HUES64 (cell line): ENCODE measurements at regions not wholly inside any gene's neighbourhood (a gene's known extent, or its start where the extent isn't known, plus 50 kb on each side); places are given as distances from the start of the nearest gene placed in this dataset.
A peak's percentile ranks its signal among the peaks of the same experiment; 100 is the strongest.

Experiments
- H3K27ac ChIP-seq: 2 replicates; pipeline ENCODE4 v1.7.0; 2013; ENCODE audit warnings: low read depth, low read length, inconsistent platforms
- H3K27me3 ChIP-seq: 2 replicates; pipeline ENCODE4 v1.6.1; 2013; ENCODE audit warnings: mild to moderate bottlenecking, low read length; ENCODE audit not compliant: insufficient read depth
- H3K36me3 ChIP-seq: 2 replicates; pipeline ENCODE4 v1.6.1; 2013; ENCODE audit warnings: mild to moderate bottlenecking, low read length; ENCODE audit not compliant: insufficient read depth
- H3K4me1 ChIP-seq: 2 replicates; pipeline ENCODE4 v1.6.1; 2013; ENCODE audit warnings: mild to moderate bottlenecking, low read length, moderate library complexity; ENCODE audit not compliant: insufficient read depth
- H3K4me3 ChIP-seq: 2 replicates; pipeline ENCODE4 v1.5.1; 2013; ENCODE audit warnings: mild to moderate bottlenecking, low read length, moderate library complexity
- H3K9ac ChIP-seq: 2 replicates; pipeline ENCODE4 v1.6.1; 2013; ENCODE audit warnings: mild to moderate bottlenecking, low read depth, low read length
- H3K9me3 ChIP-seq: 2 replicates; pipeline ENCODE4 v1.6.1; 2013; ENCODE audit warnings: low read depth, low read length; ENCODE audit not compliant: insufficient read depth
- WGBS: fragments of 150-250, 120-280 bp; methylation state at CpG from one replicate; pipeline ENCODE4 v1.1.7; 2013; ENCODE audit warnings: missing lambda C conversion rate; 5-methylcytosine and 5-hydroxymethylcytosine counted together

- WGBS: 65% methylated on average over 1 of the region's 1 CpG
- Histone ChIP-seq H3K4me3 (no peak overlapping the region), H3K9ac (peak overlapping the region; percentile 33; the same call in 1 of the 2 replicates)
Measured at GRCh38 chr18:29004921-29005320, 828.0 kb upstream of the CDH2 start.

GRCh38 chr18:29003194-29003593, 826.3 kb upstream of the CDH2 start:
- no peaks in the 10 kb centered on the region for H3K36me3 ChIP-seq
- no peaks in the 10 kb centered on the region for H3K27me3 ChIP-seq
- H3K27ac ChIP-seq: no peak overlapping the region
- peaks cover 44% of the 10 kb centered on the region for H3K4me1 ChIP-seq
- no peak overlapping the region for H3K9ac ChIP-seq
- no peak overlapping the region for H3K4me3 ChIP-seq
- H3K9me3 ChIP-seq: no peaks in the 10 kb centered on the region
- 89% methylated on average over 2 of the region's 2 CpGs for whole genome bisulfite sequencing

More at GRCh38 chr18:29004921-29005320, 828.0 kb upstream of the CDH2 start:
- Histone ChIP-seq H3K27ac (peak overlapping the region; percentile 64), H3K4me1 (peaks cover 57% of the 10 kb centered on the region), H3K36me3 (no peaks in the 10 kb centered on the region), H3K27me3 (no peaks in the 10 kb centered on the region), H3K9me3 (no peaks in the 10 kb centered on the region)

GRCh38 chr18:29002747-29003146, 825.8 kb upstream of the CDH2 start:
- no peak overlapping the region for H3K4me3 ChIP-seq
- H3K4me1 ChIP-seq: peaks cover 40% of the 10 kb centered on the region
- 93% methylated on average over 6 of the region's 8 CpGs for WGBS
- H3K27ac ChIP-seq: no peak overlapping the region
- no peak overlapping the region for H3K9ac ChIP-seq
- H3K36me3 ChIP-seq: no peaks in the 10 kb centered on the region
- H3K9me3 ChIP-seq: no peaks in the 10 kb centered on the region
- H3K27me3 ChIP-seq: no peaks in the 10 kb centered on the region

GRCh38 chr18:28999726-29000125, 822.8 kb upstream of the CDH2 start:
- Histone ChIP-seq H3K27me3 (no peaks in the 10 kb centered on the region), H3K9me3 (no peaks in the 10 kb centered on the region), H3K9ac (no peak overlapping the region), H3K4me3 (no peak overlapping the region), H3K36me3 (no peaks in the 10 kb centered on the region), H3K27ac (no peak overlapping the region), H3K4me1 (peaks cover 13% of the 10 kb centered on the region)
- 100% methylated on average over 1 of the region's 1 CpG for WGBS

- Histone ChIP-seq H3K27me3 (no peaks in the 10 kb centered on the region), H3K27ac (no peak overlapping the region), H3K4me3 (no peak overlapping the region), H3K9me3 (no peaks in the 10 kb centered on the region), H3K4me1 (no peaks in the 10 kb centered on the region), H3K9ac (no peak overlapping the region), H3K36me3 (no peaks in the 10 kb centered on the region)
Measured at GRCh38 chr18:28995319-28995718, 818.4 kb upstream of the CDH2 start.

GRCh38 chr18:28984731-28985130, 807.8 kb upstream of the CDH2 start:
- Histone ChIP-seq H3K27ac (no peak overlapping the region), H3K27me3 (no peaks in the 10 kb centered on the region), H3K36me3 (no peaks in the 10 kb centered on the region), H3K9me3 (no peaks in the 10 kb centered on the region), H3K9ac (no peak overlapping the region), H3K4me3 (no peak overlapping the region), H3K4me1 (no peaks in the 10 kb centered on the region)
- WGBS: no CpG with 5 or more reads among the region's 1 CpG

GRCh38 chr18:28974504-28974903, 797.6 kb upstream of the CDH2 start:
- Histone ChIP-seq H3K4me1 (no peaks in the 10 kb centered on the region), H3K27ac (no peak overlapping the region), H3K4me3 (no peak overlapping the region), H3K9me3 (no peaks in the 10 kb centered on the region; the same call in 1 of the 2 replicates), H3K27me3 (no peaks in the 10 kb centered on the region), H3K36me3 (no peaks in the 10 kb centered on the region), H3K9ac (no peak overlapping the region)
- WGBS: 100% methylated on average over 1 of the region's 1 CpG

- no peaks in the 10 kb centered on the region for H3K36me3 ChIP-seq
- H3K9me3 ChIP-seq: no peaks in the 10 kb centered on the region; the same call in 1 of the 2 replicates
- no peak overlapping the region for H3K27ac ChIP-seq
- H3K9ac ChIP-seq: no peak overlapping the region
- no peak overlapping the region for H3K4me3 ChIP-seq
- WGBS: 100% methylated on average over 1 of the region's 1 CpG
- no peaks in the 10 kb centered on the region for H3K4me1 ChIP-seq
- H3K27me3 ChIP-seq: no peaks in the 10 kb centered on the region
Measured at GRCh38 chr18:28973324-28973723, 796.4 kb upstream of the CDH2 start.

- Histone ChIP-seq H3K36me3 (no peaks in the 10 kb centered on the region), H3K27me3 (no peaks in the 10 kb centered on the region), H3K4me1 (no peaks in the 10 kb centered on the region), H3K9me3 (no peaks in the 10 kb centered on the region; the same call in 1 of the 2 replicates), H3K27ac (no peak overlapping the region), H3K4me3 (no peak overlapping the region), H3K9ac (no peak overlapping the region)
- WGBS: 94% methylated on average over 5 of the region's 5 CpGs
Measured at GRCh38 chr18:28972333-28972907, 795.5 kb upstream of the CDH2 start.

GRCh38 chr18:28963481-28963880, 786.6 kb upstream of the CDH2 start:
- peaks cover 11% of the 10 kb centered on the region for H3K4me1 ChIP-seq

GRCh38 chr18:28961669-28962228, 784.8 kb upstream of the CDH2 start:
- 73% methylated on average over 8 of the region's 8 CpGs for WGBS
- H3K27ac ChIP-seq: no peak overlapping the region
- H3K36me3 ChIP-seq: no peaks in the 10 kb centered on the region
- no peaks in the 10 kb centered on the region for H3K9me3 ChIP-seq
- peaks cover 11% of the 10 kb centered on the region for H3K4me1 ChIP-seq
- H3K4me3 ChIP-seq: no peak overlapping the region
- H3K9ac ChIP-seq: no peak overlapping the region
- no peaks in the 10 kb centered on the region for H3K27me3 ChIP-seq

More at GRCh38 chr18:28963481-28963880, 786.6 kb upstream of the CDH2 start:
- H3K9ac ChIP-seq: no peak overlapping the region
- H3K27ac ChIP-seq: no peak overlapping the region
- no peaks in the 10 kb centered on the region for H3K9me3 ChIP-seq
- no peaks in the 10 kb centered on the region for H3K27me3 ChIP-seq
- no peaks in the 10 kb centered on the region for H3K36me3 ChIP-seq
- H3K4me3 ChIP-seq: no peak overlapping the region

- Histone ChIP-seq H3K36me3 (no peaks in the 10 kb centered on the region), H3K27ac (no peak overlapping the region), H3K4me1 (peaks cover 11% of the 10 kb centered on the region), H3K27me3 (no peaks in the 10 kb centered on the region), H3K9me3 (no peaks in the 10 kb centered on the region), H3K4me3 (no peak overlapping the region), H3K9ac (no peak overlapping the region)
- 100% methylated on average over 1 of the region's 2 CpGs for WGBS
Measured at GRCh38 chr18:28960146-28960545, 783.2 kb upstream of the CDH2 start.
